D721Med (cell line): ENCODE measurements at regions not wholly inside any gene's neighbourhood (a gene's known extent, or its start where the extent isn't known, plus 50 kb on each side); places are given as distances from the start of the nearest gene placed in this dataset.
"Not testable (repeated sequence)": the region's sequence is repeated elsewhere in the genome, so short reads cannot be mapped to it uniquely, and the experiment has no call there.

Experiments used
- DNase-seq: peaks from one replicate; pipeline ENCODE4 v3.0.0; 2011; ENCODE audit warnings: low spot score; ENCODE audit not compliant: insufficient read length
- FAIRE-seq: peaks from 2 replicates; lab custom pipeline; 2011; peaks lifted over from hg19 to GRCh38; lab: Jason Lieb, UNC
- TF ChIP-seq, protein P1 (sequence below): IDR thresholded peaks from 2 replicates; pipeline ENCODE4 v1.5.1; 2012; ENCODE audit warnings: mild to moderate bottlenecking, control low read depth; ENCODE audit not compliant: insufficient read depth; ENCODE audit errors: missing control alignments

DNA sequence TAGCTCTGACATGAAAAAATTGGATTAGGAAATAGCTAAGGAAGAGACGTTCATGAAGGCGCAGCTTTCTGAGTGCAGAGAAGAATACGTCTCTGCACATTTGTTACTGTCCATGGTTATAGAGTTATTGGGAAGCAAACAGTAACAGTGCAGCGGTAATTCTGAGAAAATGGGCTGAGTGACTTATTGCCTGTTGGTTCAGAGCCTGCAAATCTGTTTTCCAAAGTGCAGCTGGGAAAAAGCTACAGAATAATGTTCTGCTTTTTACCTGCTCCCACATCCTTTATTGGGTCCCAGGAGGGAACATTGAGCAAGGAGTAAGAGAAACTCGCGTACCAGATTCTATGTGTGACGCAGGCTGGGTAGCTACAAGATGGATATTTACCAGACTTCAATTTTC, 160.2 kb downstream of the BTBD3 start:
- FAIRE-seq (no peak), DNase-seq (no peak)
- TF ChIP-seq, protein P1, sequence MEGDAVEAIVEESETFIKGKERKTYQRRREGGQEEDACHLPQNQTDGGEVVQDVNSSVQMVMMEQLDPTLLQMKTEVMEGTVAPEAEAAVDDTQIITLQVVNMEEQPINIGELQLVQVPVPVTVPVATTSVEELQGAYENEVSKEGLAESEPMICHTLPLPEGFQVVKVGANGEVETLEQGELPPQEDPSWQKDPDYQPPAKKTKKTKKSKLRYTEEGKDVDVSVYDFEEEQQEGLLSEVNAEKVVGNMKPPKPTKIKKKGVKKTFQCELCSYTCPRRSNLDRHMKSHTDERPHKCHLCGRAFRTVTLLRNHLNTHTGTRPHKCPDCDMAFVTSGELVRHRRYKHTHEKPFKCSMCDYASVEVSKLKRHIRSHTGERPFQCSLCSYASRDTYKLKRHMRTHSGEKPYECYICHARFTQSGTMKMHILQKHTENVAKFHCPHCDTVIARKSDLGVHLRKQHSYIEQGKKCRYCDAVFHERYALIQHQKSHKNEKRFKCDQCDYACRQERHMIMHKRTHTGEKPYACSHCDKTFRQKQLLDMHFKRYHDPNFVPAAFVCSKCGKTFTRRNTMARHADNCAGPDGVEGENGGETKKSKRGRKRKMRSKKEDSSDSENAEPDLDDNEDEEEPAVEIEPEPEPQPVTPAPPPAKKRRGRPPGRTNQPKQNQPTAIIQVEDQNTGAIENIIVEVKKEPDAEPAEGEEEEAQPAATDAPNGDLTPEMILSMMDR = no peak

GRCh38 chr20:12079490-12079889, 161.8 kb downstream of the BTBD3 start:
- FAIRE-seq (no peak), DNase-seq (no peak)
- TF ChIP-seq, protein P1 = no peak

GRCh38 chr20:12083269-12083668, 165.6 kb downstream of the BTBD3 start:
- FAIRE-seq = no peak
- TF ChIP-seq, protein P1 = no peak
- DNase-seq = no peak

DNA sequence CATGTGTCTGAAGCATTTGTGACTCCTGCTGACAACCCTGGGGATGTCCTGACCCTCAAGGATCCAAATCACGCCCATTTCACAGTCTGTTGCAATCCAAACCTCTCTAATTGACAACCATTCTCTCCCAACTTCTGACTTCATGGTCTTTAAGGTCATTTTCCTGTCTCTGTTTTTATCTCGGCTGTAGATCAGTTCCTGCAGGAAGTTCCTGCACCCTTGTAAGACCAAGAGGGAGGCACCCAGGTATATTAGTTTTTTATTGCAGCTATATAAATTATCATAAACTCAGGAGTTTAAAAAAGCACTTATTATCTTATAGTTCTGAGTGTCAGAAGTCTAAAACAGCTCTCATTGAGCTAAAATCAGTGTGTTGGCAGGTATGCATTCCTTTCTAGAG, 166.8 kb downstream of the BTBD3 start:
- DNase-seq (no peak), FAIRE-seq (no peak)
- TF ChIP-seq, protein P1 = no peak

DNA sequence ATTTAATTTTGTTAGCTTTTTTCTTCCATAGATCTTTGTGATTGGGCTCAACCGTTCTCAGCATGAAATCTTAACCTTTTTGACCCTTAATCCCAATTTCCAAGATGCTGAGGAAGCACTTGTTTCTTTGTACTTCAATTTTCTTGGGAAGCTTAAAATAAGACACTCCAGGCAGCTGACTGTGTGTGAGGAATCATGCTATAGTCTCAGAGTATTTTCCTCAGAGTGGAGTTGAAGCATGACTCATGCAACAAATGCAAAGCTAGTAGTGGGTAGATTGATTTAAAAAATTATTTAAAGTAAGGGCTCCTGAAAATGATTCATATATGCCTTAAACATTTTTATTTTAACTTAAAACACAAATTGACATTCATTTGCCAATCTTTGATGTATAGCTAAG, 168.7 kb downstream of the BTBD3 start:
- TF ChIP-seq, protein P1 = no peak
- DNase-seq (no peak), FAIRE-seq (no peak)

GRCh38 chr20:12090920-12091319, 173.2 kb downstream of the BTBD3 start:
- TF ChIP-seq, protein P1 = no peak
- DNase-seq = no peak
- FAIRE-seq = no peak

- TF ChIP-seq, protein P1 = no peak
- FAIRE-seq = no peak
These were observed 175.5 kb downstream of the BTBD3 start for GRCh38 chr20:12093057-12093796.

GRCh38 chr20:12093797-12094190, 176.1 kb downstream of the BTBD3 start:
- not testable (repeated sequence) for FAIRE-seq, DNase-seq

More at GRCh38 chr20:12093057-12093796, 175.5 kb downstream of the BTBD3 start:
- no peak for DNase-seq
